H1 (cell line): ENCODE measurements at regions not wholly inside any gene's neighbourhood (a gene's known extent, or its start where the extent isn't known, plus 50 kb on each side); places are given as distances from the start of the nearest gene placed in this dataset.

Experiments
- CREB1 ChIP-seq: IDR thresholded peaks from 2 replicates; pipeline ENCODE4 v1.6.1; 2012; ENCODE audit warnings: inconsistent platforms
- CTCF ChIP-seq, 3 experiments: IDR thresholded peaks; 1 replicate in 2 of 3; 2 replicates in 1 of 3; pipeline versions ENCODE4 v1.5.1 to v1.6.1; 2011; ENCODE audit warnings: low read length in 3 of 3, mild to moderate bottlenecking in 3 of 3, inconsistent platforms in 2 of 3, low read depth in 1 of 3, moderate library complexity in 1 of 3; ENCODE audit not compliant: insufficient read depth in 1 of 3; ENCODE audit errors: control extremely low read depth in 1 of 3
- EP300 ChIP-seq, 2 experiments: IDR thresholded peaks; 1 replicate in 1 of 2; 2 replicates in 1 of 2; pipeline ENCODE4 v1.6.1; 2011 to 2012; ENCODE audit warnings: low read depth in 2 of 2, low read length in 2 of 2, mild to moderate bottlenecking in 2 of 2, borderline replicate concordance in 1 of 2, inconsistent platforms in 1 of 2, moderate library complexity in 1 of 2
- EZH2 ChIP-seq: fragments of 200-600 bp; sonication (generic); IDR thresholded peaks from 2 replicates; pipeline ENCODE4 v1.7.1; 2012; ENCODE audit warnings: low read depth, mild to moderate bottlenecking, moderate library complexity, low read length, inconsistent platforms; ENCODE audit not compliant: severe bottlenecking
- FOSL1 ChIP-seq: IDR thresholded peaks from 2 replicates; pipeline ENCODE4 v1.6.1; 2011; ENCODE audit warnings: mild to moderate bottlenecking, low read depth, low read length, moderate library complexity; ENCODE audit not compliant: insufficient read depth
- HDAC2 ChIP-seq, 2 experiments: fragments of 300-600 bp in 1 of 2; sonication (generic) in 1 of 2; IDR thresholded peaks; 2 replicates each; pipeline ENCODE4 v1.6.1; 2011 to 2012; ENCODE audit warnings: low read depth in 2 of 2, low read length in 2 of 2, mild to moderate bottlenecking in 2 of 2, moderate library complexity in 2 of 2, borderline replicate concordance in 1 of 2, inconsistent platforms in 1 of 2
- HDAC6 ChIP-seq: IDR thresholded peaks from one replicate; pipeline ENCODE4 v1.7.1; 2012; ENCODE audit warnings: low read depth, mild to moderate bottlenecking, inconsistent platforms, low read length, moderate library complexity
- POLR2A ChIP-seq, 2 experiments: IDR thresholded peaks; 1 replicate in 1 of 2; 2 replicates in 1 of 2; pipeline ENCODE4 v1.6.1; 2011; ENCODE audit warnings: low read depth in 2 of 2, low read length in 2 of 2, mild to moderate bottlenecking in 2 of 2; ENCODE audit errors: control extremely low read depth in 1 of 2
- POLR2AphosphoS5 ChIP-seq: IDR thresholded peaks from 2 replicates; pipeline ENCODE4 v1.6.1; 2011; ENCODE audit warnings: low read depth, low read length
- RXRA ChIP-seq: IDR thresholded peaks from 2 replicates; pipeline ENCODE4 v1.6.1; 2011; ENCODE audit warnings: low read depth, mild to moderate bottlenecking, low read length, moderate library complexity; ENCODE audit not compliant: insufficient read depth
- SP1 ChIP-seq: IDR thresholded peaks from 2 replicates; pipeline ENCODE4 v1.6.1; 2011; ENCODE audit warnings: low read depth, low read length
- SRF ChIP-seq: IDR thresholded peaks from 2 replicates; pipeline ENCODE4 v1.6.1; 2011; ENCODE audit warnings: mild to moderate bottlenecking, low read depth, low read length, moderate library complexity
- TCF12 ChIP-seq: IDR thresholded peaks from 2 replicates; pipeline ENCODE4 v1.6.1; 2011; ENCODE audit warnings: low read depth, mild to moderate bottlenecking, low read length
- ZNF274 ChIP-seq: IDR thresholded peaks from 2 replicates; pipeline ENCODE4 v1.7.0; 2012; ENCODE audit warnings: low read length, borderline replicate concordance; ENCODE audit errors: extremely low read depth

GRCh38 chr17:72588561-72588960 lies 467.7 kb downstream of the SOX9 start:
- no peak for TF ChIP-seq FOSL1
- TF ChIP-seq EP300 (IDR thresholded peaks at IDR 0.05; ENCODE audit: borderline replicate concordance in 1 of 2, low read depth in 2 of 2, low read length in 2 of 2): no peak
- no peak for TF ChIP-seq CREB1
- no peak for TF ChIP-seq EZH2
- TF ChIP-seq SRF: no peak
- no peak for TF ChIP-seq POLR2A (IDR thresholded peaks at IDR 0.05; ENCODE audit: control extremely low read depth in 1 of 2, low read depth in 2 of 2, low read length in 2 of 2)
- no peak for TF ChIP-seq CTCF (IDR thresholded peaks at IDR 0.05; ENCODE audit: control extremely low read depth in 1 of 3, insufficient read depth in 1 of 3, low read depth in 1 of 3, low read length in 3 of 3)
- TF ChIP-seq SP1: no peak
- TF ChIP-seq HDAC6: no peak
- no peak for TF ChIP-seq POLR2AphosphoS5
- no peak for TF ChIP-seq ZNF274
- TF ChIP-seq HDAC2 (IDR thresholded peaks at IDR 0.05; ENCODE audit: borderline replicate concordance in 1 of 2, low read depth in 2 of 2, low read length in 2 of 2): no peak
- TF ChIP-seq TCF12: no peak
- no peak for TF ChIP-seq RXRA
